ENCODE measurements at regions not wholly inside any gene's neighbourhood (a gene's known extent, or its start where the extent isn't known, plus 50 kb on each side); places are given as distances from the start of the nearest gene placed in this dataset.

DNA sequence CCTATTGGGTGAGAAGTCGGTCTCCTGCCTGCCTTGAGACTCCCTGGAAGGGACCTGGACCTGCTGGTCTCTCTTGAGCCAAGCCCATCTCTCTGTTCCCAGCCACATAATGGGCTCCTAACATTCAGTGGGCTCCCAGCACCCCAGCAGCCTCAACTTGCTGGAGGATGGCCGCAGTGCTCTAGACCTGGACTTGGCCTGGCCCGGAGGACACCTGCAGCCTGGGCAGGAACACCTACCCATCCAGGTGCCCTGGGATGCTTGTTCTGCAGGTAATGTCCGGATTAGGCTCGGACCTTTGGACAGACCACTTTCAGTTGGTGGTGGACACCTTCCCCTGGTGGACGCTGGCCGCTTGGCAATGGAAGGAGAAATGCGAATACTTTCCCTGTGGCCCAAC is 214.6 kb downstream of the URI1 start:
- ATAC-seq (ENCODE audit: insufficient read depth, low FRiP score) (no peak), DNase-seq (no peak)
- Histone ChIP-seq H3K27me3 (ENCODE audit: control insufficient read depth in 3 of 3, insufficient read depth in 3 of 3, low read length in 2 of 3) (peaks cover 0 to 4% (median 3%) of the 10 kb centered on the region in 3 donors), H3K9me3 (ENCODE audit: control insufficient read depth in 4 of 4, insufficient read depth in 3 of 4, low read length in 3 of 4) (peaks cover 0 to 3% (median 0%) of the 10 kb centered on the region in 4 donors), H3K4me3 (no peak overlapping the region), H3K27ac (ENCODE audit: low read depth in 1 of 2, low read length in 1 of 2) (no peak overlapping the region), H3K4me1 (ENCODE audit: control insufficient read depth in 5 of 5, insufficient read depth in 5 of 5, low read length in 5 of 5) (no peaks in the 10 kb centered on the region), H3K9ac (ENCODE audit: insufficient read depth in 1 of 2, low read length in 2 of 2) (no peak overlapping the region), H3K36me3 (ENCODE audit: control insufficient read depth in 4 of 4, insufficient read depth in 4 of 4, low read length in 4 of 4) (no peaks in the 10 kb centered on the region)
- WGBS, 2 donors, result 88 to 96% methylated on average over 8 of the region's 8 CpGs
- TF ChIP-seq, protein P1, sequence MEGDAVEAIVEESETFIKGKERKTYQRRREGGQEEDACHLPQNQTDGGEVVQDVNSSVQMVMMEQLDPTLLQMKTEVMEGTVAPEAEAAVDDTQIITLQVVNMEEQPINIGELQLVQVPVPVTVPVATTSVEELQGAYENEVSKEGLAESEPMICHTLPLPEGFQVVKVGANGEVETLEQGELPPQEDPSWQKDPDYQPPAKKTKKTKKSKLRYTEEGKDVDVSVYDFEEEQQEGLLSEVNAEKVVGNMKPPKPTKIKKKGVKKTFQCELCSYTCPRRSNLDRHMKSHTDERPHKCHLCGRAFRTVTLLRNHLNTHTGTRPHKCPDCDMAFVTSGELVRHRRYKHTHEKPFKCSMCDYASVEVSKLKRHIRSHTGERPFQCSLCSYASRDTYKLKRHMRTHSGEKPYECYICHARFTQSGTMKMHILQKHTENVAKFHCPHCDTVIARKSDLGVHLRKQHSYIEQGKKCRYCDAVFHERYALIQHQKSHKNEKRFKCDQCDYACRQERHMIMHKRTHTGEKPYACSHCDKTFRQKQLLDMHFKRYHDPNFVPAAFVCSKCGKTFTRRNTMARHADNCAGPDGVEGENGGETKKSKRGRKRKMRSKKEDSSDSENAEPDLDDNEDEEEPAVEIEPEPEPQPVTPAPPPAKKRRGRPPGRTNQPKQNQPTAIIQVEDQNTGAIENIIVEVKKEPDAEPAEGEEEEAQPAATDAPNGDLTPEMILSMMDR (IDR thresholded peaks at IDR 0.05; ENCODE audit: control extremely low read depth, extremely low read depth), result no peak

GRCh38 chr19:30158067-30158892 is 213.9 kb upstream of the ZNF536 start:
- Histone ChIP-seq H3K27me3 (ENCODE audit: control insufficient read depth in 3 of 3, insufficient read depth in 3 of 3, low read length in 2 of 3) (peaks cover 0 to 3% (median 2%) of the 10 kb centered on the region in 3 donors), H3K4me3 (no peak overlapping the region), H3K9ac (ENCODE audit: insufficient read depth in 1 of 2, low read length in 2 of 2) (no peak overlapping the region), H3K36me3 (ENCODE audit: control insufficient read depth in 4 of 4, insufficient read depth in 4 of 4, low read length in 4 of 4) (no peaks in the 10 kb centered on the region), H3K4me1 (ENCODE audit: control insufficient read depth in 5 of 5, insufficient read depth in 5 of 5, low read length in 5 of 5) (no peaks in the 10 kb centered on the region), H3K27ac (ENCODE audit: low read depth in 1 of 2, low read length in 1 of 2) (no peak overlapping the region), H3K9me3 (ENCODE audit: control insufficient read depth in 4 of 4, insufficient read depth in 3 of 4, low read length in 3 of 4) (peaks cover 0 to 3% (median 0%) of the 10 kb centered on the region in 4 donors)
- WGBS, 2 donors, result 86 to 90% methylated on average over 11 of the region's 11 CpGs
- TF ChIP-seq, protein P1 (IDR thresholded peaks at IDR 0.05; ENCODE audit: control extremely low read depth, extremely low read depth), result no peak
- ATAC-seq (ENCODE audit: insufficient read depth, low FRiP score), result no peak
- no peak for DNase-seq

GRCh38 chr19:30158893-30159245 is 213.3 kb upstream of the ZNF536 start:
- ATAC-seq (ENCODE audit: insufficient read depth, low FRiP score) (no peak), DNase-seq (no peak)
- H3K4me3 ChIP-seq, result no peak overlapping the region
- TF ChIP-seq, protein P1 (IDR thresholded peaks at IDR 0.05; ENCODE audit: control extremely low read depth, extremely low read depth), result no peak
- H3K9me3 ChIP-seq (ENCODE audit: control insufficient read depth in 4 of 4, insufficient read depth in 3 of 4, low read length in 3 of 4), result peaks cover 0 to 5% (median 0%) of the 10 kb centered on the region in 4 donors
- H3K27ac ChIP-seq (ENCODE audit: low read depth in 1 of 2, low read length in 1 of 2), result no peak overlapping the region
- peaks cover 0 to 3% (median 2%) of the 10 kb centered on the region in 3 donors for H3K27me3 ChIP-seq (ENCODE audit: control insufficient read depth in 3 of 3, insufficient read depth in 3 of 3, low read length in 2 of 3)
- H3K4me1 ChIP-seq (ENCODE audit: control insufficient read depth in 5 of 5, insufficient read depth in 5 of 5, low read length in 5 of 5), result no peaks in the 10 kb centered on the region
- H3K9ac ChIP-seq (ENCODE audit: insufficient read depth in 1 of 2, low read length in 2 of 2), result no peak overlapping the region
- no peaks in the 10 kb centered on the region for H3K36me3 ChIP-seq (ENCODE audit: control insufficient read depth in 4 of 4, insufficient read depth in 4 of 4, low read length in 4 of 4)
- WGBS, 2 donors, result 91 to 93% methylated on average over 2 of the region's 2 CpGs
